ENCODE measurements at regions not wholly inside any gene's neighbourhood (a gene's known extent, or its start where the extent isn't known, plus 50 kb on each side); places are given as distances from the start of the nearest gene placed in this dataset.

GRCh38 chr5:24735284-24735683 lies 90.5 kb upstream of the CDH10 start:
- DNase-seq (ENCODE audit: low spot score): no peak
- Mint-ChIP-seq H3K27me3 (ENCODE audit: insufficient read depth) (no peaks in the 10 kb centered on the region), H3K36me3 (ENCODE audit: low read depth) (no peaks in the 10 kb centered on the region), H3K9me3 (peaks cover 20% of the 10 kb centered on the region), H3K4me1 (ENCODE audit: low read depth) (no peaks in the 10 kb centered on the region), H3K4me3 (no peak overlapping the region), H3K27ac (no peak overlapping the region)
- intact Hi-C loops (cut with micrococcal nuclease): no loop called here

GRCh38 chr5:24732184-24732583 lies 87.4 kb upstream of the CDH10 start:
- intact Hi-C loops (cut with micrococcal nuclease): no loop called here
- Mint-ChIP-seq H3K27me3 (ENCODE audit: insufficient read depth) (no peaks in the 10 kb centered on the region), H3K4me3 (no peak overlapping the region), H3K27ac (no peak overlapping the region), H3K9me3 (peaks cover 34% of the 10 kb centered on the region), H3K4me1 (ENCODE audit: low read depth) (no peaks in the 10 kb centered on the region), H3K36me3 (ENCODE audit: low read depth) (no peaks in the 10 kb centered on the region)
- DNase-seq (ENCODE audit: low spot score): no peak

GRCh38 chr5:24720743-24721142 lies 76.0 kb upstream of the CDH10 start:
- Mint-ChIP-seq H3K27me3 (ENCODE audit: insufficient read depth) (no peaks in the 10 kb centered on the region), H3K9me3 (peaks cover 29% of the 10 kb centered on the region), H3K4me1 (ENCODE audit: low read depth) (no peaks in the 10 kb centered on the region), H3K36me3 (ENCODE audit: low read depth) (no peaks in the 10 kb centered on the region), H3K27ac (no peak overlapping the region), H3K4me3 (no peak overlapping the region)
- intact Hi-C loops (cut with micrococcal nuclease): no loop called here
- no peak for DNase-seq (ENCODE audit: low spot score)

- no peak for DNase-seq (ENCODE audit: low spot score)
- Mint-ChIP-seq H3K36me3 (ENCODE audit: low read depth) (no peaks in the 10 kb centered on the region), H3K4me3 (no peak overlapping the region), H3K27ac (no peak overlapping the region), H3K27me3 (ENCODE audit: insufficient read depth) (no peaks in the 10 kb centered on the region), H3K4me1 (ENCODE audit: low read depth) (no peaks in the 10 kb centered on the region), H3K9me3 (peaks cover 21% of the 10 kb centered on the region)
- intact Hi-C loops (cut with micrococcal nuclease): no loop called here
Observed at GRCh38 chr5:24714746-24715145, 70.0 kb upstream of the CDH10 start.

GRCh38 chr5:24712947-24713346 lies 68.2 kb upstream of the CDH10 start:
- Mint-ChIP-seq H3K9me3 (peaks cover 14% of the 10 kb centered on the region), H3K36me3 (ENCODE audit: low read depth) (no peaks in the 10 kb centered on the region), H3K27me3 (ENCODE audit: insufficient read depth) (no peaks in the 10 kb centered on the region), H3K4me3 (no peak overlapping the region), H3K27ac (no peak overlapping the region), H3K4me1 (ENCODE audit: low read depth) (no peaks in the 10 kb centered on the region)
- intact Hi-C loops (cut with micrococcal nuclease): no loop called here
- DNase-seq (ENCODE audit: low spot score): no peak

- no peak for DNase-seq (ENCODE audit: low spot score)
- H3K27ac Mint-ChIP-seq: no peak overlapping the region
- H3K36me3 Mint-ChIP-seq (ENCODE audit: low read depth): no peaks in the 10 kb centered on the region
- H3K27me3 Mint-ChIP-seq (ENCODE audit: insufficient read depth): no peaks in the 10 kb centered on the region
- no peak overlapping the region for H3K4me3 Mint-ChIP-seq
- H3K9me3 Mint-ChIP-seq: peaks cover 14% of the 10 kb centered on the region
- intact Hi-C loops (cut with micrococcal nuclease): no loop called here
- no peaks in the 10 kb centered on the region for H3K4me1 Mint-ChIP-seq (ENCODE audit: low read depth)
Observed at GRCh38 chr5:24712047-24712446, 67.3 kb upstream of the CDH10 start.

GRCh38 chr5:24703934-24704333 lies 59.2 kb upstream of the CDH10 start:
- peaks cover 39% of the 10 kb centered on the region for H3K9me3 Mint-ChIP-seq

More at GRCh38 chr5:24703934-24704333, 59.2 kb upstream of the CDH10 start:
- no peak for DNase-seq (ENCODE audit: low spot score)
- Mint-ChIP-seq H3K4me1 (ENCODE audit: low read depth) (no peaks in the 10 kb centered on the region), H3K36me3 (ENCODE audit: low read depth) (no peaks in the 10 kb centered on the region), H3K4me3 (no peak overlapping the region), H3K27me3 (ENCODE audit: insufficient read depth) (no peaks in the 10 kb centered on the region), H3K27ac (no peak overlapping the region)
- intact Hi-C loops (cut with micrococcal nuclease): no loop called here

Measured in activated T-helper 1 cell treated with anti-CD3 and anti-CD28 coated beads, Interleukin-12 subunit alpha, Interleukin-12 subunit beta, Interleukin-2, Interleukin-4 antibody, amounts not matched to agents 30 ng/mL and 10 ng/mL and 1 ng/mL, durations not matched to agents 14 hours and 24 hours and 36 hours (primary cell).